ENCODE measurements at regions not wholly inside any gene's neighbourhood (a gene's known extent, or its start where the extent isn't known, plus 50 kb on each side); places are given as distances from the start of the nearest gene placed in this dataset.

DNA sequence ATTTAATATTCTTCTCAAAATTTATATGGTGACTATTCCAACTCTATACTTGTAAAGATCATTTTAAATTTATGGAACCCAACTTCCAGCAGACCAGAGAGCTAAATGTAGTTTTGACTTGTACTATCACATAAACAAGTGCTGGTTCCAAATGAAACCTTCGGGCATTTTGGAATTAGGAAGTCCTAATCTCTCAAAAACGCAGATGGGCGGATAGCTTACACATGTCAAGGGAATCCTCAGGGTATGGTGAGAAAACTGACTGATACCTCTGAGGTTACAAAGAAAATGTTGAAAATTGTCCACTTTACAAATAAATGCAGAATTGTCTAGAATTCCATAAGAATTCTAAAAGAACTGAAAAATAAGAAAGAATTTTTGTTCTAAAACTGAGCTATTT lies 224.1 kb downstream of the SS18 start:
- no peak for DNase-seq

DNA sequence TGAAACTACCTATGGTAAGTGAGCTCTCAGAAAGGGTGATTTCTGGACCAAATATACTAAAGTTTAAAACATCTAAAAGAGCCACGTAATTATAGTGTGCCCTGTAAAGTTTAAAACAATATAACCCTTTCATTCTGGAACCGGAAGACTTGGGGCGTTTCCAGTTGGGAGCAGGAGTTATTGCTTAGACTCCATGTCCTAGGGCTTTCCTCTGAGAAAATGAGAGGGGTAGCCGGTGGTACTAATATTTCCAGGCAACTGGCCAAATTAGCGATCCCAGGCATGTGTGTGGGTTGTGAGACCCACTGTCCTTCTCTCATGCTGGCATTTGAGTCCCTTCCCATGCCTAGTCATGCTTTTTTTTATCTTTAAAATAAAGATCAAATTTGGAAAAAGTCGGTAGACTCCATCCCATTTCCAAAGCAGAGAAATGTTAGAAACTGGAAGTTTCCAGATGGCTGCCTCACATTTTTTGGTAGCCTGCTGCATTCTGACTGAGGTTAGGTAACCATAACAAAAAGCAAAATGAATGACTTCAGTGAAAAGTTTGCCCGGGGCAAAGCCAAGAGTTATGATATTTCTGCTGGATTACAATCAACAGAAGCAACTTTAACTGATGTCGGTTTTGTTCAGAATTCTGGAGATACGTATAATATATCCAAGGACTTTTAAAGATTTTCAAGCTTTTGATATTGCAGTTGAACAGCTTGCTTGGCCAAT lies 227.4 kb downstream of the SS18 start:
- no peak for DNase-seq

DNA sequence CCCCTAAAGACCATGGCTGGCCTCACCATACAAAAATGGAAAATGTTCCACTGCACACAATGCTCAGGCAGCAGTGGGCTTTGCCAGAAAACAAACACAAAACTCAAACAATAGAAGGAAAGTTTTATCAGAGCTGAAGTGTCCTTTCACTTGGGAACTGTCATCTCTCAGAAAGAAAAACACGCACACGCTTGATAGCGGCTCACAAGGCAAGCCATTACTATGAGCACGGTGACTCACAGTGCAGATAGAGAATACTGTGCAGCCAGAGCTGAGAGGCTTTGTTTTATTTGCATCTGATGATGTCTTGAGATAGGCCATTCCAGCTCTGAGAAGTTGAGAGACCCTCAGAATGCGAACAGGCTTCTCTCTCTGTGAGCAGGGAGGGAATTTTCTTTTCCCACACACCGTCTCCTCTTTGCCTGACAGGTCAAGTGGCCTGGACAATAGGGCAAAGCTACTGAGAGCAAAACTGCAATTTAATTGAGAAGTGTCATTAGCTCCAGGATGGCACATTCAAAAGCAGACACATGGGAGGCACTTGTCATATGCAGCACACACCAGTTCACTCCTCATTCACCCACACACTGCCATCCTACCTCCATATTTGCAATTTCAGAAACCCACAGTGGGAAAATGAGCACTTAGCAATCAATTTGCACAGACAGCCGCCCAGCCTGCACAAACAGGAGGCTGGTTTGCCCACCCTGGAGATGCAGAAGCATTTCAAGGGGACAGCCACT lies 236.6 kb downstream of the SS18 start:
- no peak for DNase-seq

DNA sequence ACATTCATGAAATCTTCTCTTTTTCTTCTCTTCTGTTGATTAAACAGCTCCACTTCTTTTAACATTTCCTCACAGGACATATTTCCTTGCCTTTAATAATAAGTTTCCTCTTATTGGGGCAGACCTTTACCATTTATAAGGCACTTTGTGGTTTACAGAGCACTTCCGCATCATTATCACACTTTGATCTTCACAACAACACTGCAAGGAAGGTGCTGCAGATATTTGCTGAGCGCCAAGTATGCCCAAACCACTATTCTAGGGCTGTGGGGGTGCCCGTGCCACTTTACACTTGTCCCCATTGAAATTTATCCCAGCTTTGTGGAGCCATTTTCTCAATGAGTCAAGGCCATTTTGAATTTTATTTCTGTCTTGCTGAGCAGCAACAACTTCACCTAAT lies 246.6 kb downstream of the SS18 start:
- DNase-seq, result no peak

DNA sequence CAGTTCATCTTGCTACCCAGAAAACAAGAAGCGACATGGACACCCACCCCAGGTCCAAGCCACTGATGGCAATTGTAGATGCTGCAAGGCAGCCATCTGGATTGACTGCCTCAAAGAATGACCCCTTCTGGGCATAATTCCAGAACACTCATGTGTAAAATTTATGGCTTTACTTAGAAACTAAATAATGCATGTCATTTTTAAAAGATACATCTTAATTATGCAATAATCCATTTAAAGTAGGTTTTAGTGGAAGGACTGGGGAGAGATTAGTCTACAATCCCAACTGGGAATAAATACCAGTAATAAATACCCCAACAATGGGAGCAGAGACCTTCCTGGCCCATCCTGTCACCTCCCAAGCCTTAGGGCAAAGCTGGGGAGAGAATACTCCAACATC lies 247.7 kb downstream of the SS18 start:
- DNase-seq, result no peak

DNA sequence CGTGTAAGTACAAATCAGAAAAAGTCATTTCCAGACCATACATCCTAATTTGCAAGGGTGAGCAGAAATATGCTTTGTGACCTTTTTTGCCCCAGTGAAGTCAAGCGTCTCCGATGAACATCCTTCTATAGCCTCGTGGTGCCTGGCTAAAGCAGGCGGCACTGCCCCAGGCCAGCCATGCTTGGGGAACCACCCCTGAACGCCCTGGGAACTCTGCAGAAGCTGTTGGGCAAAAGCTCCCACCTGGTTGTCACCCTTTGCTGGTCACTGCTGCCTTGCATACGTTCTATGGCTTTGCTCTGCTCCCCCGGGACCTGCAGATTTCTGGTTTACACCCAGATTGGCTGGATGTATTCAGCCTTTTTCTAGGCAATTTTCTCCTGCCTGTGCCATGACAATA lies 256.4 kb downstream of the SS18 start:
- DNase-seq, result no peak

DNA sequence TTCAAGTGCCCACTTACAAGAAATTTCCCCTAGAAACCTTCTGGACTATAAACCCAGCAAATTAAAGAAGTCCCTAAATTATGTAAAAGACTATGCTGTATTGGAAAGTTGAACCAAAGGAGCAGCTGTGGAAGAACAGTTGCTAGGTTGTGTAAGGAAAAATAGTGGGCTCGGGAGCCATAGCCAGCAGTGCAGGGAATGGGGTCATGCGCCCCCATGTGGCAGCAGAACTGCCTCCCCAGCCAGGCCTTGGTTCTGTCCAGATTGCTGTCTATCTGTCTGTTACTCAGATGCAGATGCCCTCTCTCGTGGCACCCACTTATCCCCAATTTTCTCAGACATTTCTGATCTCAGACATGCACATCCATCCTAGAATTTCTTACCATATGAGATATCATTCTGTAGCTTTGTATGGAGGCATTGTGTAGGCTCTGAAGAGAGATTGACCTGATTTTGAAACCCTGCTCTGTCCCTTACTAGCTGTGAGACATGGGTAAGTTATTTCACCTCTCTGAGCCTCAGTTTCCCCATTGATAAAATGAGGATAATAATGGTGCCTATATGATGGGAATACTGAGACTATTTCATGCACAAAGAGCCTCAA lies 258.3 kb downstream of the SS18 start:
- no peak for DNase-seq

DNA sequence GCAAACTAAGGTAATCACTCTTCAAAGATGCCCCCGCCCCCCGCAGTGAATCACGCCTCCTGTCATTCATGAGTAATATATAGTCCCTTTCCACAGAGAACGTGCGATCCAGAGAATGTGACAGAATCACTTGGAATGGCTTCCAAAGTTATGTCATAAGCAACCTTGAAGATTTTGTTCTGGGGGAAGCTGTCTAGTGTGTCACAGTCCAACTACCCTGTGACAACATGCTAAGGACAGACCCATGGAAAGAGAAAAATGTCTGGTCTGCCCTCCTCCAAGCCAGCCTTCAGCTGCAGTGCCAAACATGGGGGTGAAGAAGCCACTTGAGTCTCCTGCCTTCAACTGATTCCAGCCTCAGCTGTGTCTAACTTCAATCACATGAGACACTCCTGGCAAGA lies 259.1 kb downstream of the SS18 start:
- DNase-seq, result no peak

DNA sequence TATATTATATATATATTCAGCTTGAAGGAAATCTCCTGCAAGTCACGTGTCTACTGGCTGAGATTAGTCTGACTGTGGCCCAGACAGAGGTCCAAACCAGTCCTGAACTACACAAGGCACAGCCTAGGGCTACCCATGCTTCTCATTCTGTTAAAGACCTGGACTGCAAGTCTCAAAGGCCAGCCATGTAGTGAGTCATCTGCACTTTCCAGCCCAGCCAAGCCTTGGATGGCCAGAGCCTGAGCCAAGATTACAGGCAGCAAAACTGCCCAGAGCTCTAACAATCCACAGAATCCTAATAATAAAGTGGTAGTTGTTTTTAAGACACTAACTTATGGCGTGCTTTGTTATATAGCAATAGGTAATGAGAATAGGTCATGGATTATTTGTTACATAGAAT lies 259.6 kb downstream of the SS18 start:
- DNase-seq, result no peak

DNA sequence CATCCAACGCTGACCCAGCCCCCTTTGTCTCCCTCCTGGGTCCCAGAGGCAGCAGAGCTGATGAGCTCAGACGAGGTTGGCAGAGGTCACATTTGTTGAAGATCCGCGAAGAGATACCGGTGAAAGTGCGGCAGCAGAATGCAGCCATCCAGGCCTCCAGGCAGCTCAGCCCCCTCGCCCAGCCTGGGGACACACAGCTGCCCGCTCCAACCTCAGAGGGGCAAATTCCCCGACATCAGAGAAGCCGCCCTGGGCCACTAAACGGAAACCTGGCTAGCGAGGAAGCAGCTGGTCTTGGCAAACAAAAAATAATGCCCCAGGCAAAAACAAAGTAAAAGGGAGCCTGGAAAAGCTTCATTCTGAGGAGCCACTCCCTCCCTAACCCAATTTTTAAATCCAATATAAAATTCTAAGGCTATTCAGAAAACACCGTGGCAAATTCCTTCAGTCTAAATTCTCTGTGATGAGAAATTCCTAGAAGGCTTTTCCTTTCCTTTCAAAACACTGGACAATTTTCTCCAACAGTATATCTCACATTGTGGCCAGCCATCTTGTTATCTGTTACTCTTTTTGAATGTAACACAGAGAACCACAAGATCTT lies 262.4 kb downstream of the SS18 start:
- no peak for DNase-seq

DNA sequence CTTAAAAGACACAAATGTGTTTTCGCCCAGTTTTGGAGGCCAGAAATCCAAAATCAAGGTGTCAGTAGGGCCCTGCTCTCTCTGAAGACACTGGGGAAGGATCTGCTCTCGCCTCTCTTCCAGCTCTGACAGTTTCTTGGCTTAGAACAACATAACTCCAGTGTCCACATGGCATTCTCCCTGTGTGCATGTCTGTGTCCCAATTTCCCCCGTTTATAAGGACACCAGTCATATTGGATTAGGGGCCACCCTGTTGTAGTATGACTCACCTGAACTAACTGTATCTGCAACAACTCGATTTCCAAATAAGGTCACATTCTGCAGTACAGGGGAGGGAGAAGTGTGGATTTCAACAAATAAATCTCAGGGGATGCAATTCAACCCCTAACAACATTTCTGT lies 263.2 kb downstream of the SS18 start:
- DNase-seq, result no peak

DNA sequence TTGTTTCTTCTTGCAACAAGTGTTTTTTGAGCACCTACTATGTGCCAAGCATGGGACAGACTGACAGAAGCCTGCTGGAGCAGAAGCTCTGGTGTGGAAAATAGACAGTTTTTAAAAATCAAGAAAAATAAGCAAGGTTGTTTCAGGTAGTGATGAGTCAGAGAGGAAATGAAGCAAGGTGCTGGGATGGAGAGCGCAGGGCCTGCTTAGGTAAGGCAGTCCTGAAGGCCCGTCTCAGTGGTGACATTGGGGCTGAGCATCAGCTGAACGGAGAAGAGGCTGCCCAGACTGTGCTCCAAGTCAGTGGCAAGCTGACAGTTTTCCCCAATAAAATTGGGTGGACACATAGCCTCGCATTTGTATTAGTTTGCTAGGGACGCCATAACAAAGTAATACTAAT lies 263.6 kb downstream of the SS18 start:
- DNase-seq, result no peak

DNA sequence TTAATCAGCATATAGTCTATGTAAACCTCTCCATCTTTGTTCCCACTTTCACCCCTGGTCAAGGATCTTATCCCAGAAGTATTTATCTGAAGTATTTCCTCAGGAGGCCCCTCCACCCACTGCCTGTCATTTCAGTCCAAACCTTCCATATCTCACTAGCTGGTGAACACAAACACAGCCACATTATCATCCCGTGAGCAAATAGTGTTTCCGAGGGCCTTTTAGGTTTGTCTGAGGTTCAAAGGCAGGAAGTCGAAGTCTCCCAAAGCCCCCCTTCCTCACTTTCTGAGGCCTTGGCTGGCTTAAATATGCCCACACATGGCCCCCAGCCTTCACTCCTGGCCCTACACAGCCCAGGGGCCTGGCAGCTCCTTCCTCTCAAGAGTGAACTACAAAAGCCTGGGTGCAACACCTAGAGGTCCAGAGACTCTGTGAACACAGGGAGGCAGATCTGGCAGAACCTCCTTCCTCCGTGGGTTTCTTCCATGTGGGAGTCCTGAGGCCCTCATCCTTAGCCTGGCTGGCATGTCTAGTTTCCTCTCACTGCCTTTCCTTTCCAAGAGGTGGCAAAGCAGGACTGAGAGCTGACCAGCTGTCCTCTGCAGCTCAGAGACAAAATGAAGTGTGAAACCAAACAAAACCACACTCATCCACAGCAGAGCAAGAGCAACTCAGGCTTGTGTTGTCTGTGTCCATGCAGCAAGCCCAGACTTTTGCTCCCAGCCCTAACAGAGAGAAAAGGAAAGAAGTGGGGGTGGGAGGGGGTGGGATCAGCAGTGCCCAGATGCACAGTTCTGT lies 264.2 kb downstream of the SS18 start:
- no peak for DNase-seq

DNA sequence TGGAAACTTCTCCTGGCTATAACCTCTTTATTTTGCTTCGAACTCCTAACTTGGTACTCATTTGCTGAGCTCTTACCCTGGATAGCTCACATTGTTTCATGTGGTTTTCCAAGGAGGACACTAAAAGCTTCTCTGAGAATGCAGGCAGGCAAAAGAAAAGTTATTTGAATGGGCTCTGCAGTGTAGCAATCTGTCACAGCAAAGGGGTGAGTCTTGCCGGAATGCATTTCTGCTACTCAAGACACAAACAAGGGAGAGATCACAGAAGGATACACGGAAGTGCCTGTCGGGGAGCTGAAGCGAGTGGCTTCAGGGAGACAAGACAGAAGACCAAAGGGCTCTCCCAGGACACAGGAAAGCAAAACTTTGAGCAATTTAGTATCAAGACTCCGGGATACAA lies 265.4 kb downstream of the SS18 start:
- no peak for DNase-seq

DNA sequence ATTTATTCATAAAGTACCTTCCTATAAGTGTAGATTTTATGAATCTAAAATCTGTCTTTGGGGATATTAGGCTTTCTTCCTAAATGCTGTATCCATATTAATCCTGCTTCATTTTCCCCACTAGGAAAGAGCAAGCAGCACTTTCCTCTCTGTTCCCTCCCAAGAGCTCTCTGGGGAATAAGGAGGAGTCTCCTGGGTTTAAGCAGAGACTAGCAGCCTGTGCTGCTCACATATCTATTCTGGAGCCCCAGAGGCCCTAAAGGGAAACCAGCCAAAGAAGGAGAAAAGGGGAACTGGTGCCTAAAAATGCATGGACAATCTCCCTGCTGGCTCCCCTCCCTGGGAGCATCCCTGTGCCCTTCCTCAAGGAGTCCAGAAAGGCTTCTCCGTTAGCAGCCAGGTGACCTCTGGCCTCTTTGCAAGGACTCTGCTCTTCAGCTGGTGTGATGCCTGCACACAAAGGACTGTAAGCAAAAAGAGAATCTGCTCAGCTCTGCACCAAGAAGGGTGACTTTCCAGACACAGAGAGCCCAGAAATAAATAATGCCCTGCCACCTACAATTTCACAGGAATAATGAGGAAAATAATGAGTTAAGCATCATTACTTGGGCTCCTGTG lies 270.6 kb downstream of the SS18 start:
- no peak for DNase-seq

DNA sequence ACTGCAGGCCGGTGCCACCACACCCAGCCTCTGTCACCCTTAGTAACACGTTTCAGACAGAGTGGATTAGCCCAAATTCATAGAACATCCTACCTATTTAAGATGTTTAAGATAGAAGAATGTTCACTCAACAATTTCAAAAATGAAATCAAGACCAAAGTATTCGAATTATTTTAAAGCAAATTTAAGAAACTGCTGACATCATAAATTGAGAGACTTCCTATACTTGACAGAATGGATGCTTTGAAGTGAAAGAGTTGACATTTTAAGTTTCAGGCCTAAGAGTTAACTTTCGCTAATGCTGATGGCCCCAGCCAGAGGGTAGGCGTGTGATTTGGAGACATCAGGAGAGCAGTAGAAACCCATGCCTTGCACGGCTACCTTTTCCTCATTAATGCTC lies 271.9 kb downstream of the SS18 start:
- no peak for DNase-seq

DNA sequence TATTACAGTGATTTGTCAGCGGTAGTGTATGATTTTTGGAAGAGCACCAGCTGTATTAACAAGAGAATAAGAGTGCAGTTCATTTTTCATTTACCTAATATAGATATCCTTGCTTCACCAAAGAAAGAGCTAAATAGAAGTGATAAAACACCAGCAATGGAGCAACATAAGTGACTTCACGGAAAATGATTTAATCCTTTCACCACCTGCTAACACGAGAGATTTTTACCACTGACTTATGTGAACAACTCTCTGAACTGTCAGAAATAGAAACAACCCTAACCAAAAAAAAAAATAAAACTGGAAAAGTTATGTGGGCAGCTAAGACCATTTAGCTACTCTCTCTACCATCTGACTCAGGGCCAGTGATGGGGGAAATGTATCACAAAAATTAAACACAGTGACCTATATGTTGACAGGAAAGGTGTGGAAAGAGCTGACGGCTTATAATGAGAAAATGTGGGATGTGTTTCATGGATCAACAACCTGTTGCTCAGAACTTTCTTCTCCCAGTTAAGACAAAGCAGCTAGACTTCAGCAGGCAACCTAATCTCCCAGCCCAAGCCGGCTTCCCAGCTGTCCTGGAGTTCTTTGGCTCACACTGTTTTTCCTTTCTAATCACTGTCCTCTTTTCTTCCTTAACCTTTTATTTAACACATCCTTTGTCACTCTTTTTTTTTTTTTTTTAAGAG lies 272.7 kb downstream of the SS18 start:
- DNase-seq, result no peak

DNA sequence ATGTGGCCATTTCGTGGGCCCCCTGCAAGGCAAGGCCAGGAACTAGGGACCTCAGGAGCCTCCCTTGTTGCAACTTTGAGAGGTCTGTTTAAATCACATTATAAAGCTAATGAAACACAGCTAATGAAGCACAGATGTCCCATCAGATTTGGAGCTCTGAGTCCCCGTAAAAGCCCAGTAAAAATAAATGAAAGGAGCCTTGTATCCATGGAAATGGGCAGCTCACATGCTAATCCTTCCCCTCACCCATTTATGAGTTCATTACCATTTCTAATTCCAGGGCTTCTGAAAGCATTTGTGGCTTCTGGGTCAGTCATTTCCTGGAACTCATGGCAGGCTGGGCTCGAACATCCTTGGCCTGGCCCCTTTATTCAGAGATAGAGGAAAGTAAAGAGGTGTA lies 274.8 kb downstream of the SS18 start:
- no peak for DNase-seq

DNA sequence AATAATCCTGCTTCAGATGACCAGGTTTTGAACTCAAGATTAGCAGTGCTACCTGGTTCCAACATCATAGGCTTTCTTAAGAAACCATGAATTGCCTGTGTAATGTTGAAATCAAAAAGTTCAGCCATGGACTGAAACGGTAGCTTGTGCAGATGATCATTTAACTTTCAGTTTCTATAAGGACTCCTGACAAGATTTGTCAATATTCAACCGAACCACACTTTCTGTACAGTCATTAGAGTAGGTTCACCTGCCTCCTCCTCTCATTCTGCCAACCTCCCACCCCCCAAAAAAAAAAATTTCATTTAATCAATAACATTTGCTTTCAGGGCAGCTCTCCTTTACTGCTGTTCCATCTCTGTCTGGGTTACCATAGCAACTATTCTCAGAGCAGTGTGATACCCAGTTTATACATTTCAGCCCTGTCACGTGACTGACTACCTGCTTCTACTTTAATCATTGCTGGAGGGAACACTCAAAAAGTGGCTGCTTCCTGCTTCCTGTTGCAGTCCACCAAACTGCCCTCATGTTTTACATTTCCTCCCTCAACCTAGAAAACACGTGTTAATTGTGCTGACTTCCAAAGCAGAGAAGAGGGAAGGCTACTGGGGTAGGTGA lies 275.5 kb downstream of the SS18 start:
- no peak for DNase-seq

DNA sequence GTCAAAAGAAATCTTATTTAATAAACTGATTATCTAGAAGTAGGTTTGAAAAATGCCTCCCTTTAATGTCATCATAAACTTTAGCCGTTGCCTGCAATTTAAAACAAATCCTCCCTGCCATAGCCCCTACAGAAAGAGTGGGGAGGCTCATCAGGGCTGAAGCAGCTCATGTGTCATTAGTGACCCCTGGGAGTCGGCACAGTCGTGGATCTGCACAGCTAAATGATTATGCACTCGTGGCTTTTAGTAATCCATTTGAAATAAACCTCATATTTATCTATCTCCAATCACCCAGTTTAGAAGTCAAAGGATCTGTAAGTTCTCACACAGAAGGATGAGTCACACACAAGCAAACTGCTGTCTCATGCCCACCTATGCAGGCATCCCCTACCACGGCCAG lies 277.3 kb downstream of the SS18 start:
- no peak for DNase-seq

DNA sequence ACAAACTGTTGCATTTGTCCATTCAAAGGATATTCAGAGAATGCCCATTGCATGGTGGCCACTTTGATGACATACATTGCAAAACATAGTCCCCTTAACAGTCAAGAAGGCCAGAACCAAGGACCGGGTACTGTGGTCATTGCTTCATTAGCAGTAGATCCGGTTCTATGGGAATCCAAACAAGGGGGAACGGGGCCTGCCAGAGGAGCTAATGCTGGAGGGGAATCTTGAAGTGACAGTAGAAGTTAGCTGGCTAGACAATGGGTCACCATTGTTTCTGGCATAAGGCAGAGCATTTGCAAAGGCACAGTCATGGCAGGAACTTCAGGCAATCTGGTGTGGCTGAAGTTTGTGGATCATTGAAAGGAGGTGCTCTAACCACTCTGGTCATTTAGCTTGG lies 279.7 kb downstream of the SS18 start:
- no peak for DNase-seq

DNA sequence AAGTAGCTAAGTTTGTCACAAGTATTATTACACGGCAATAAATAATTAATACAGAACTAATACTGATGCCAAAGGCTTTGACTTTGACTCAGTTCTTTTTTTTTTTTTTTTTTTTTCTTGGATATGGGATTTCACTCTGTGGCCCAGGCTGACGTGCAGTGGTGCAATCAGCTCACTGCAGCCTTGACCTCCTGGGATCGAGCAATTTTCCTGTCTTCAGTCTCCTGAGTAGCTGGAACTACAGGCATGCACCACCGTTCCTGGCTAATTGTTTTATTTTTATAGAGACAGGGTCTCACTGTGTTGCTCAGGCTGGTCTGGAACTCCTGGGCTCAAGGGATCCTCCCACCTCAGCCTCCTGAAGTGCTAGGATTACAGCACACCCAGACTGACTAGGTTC lies 284.5 kb downstream of the SS18 start:
- DNase-seq, result no peak

Data from GF-D8 (cell line).